HCT116 (cell line): ENCODE measurements at regions not wholly inside any gene's neighbourhood (a gene's known extent, or its start where the extent isn't known, plus 50 kb on each side); places are given as distances from the start of the nearest gene placed in this dataset.

Source experiments
- ATAC-seq: fragments of 200-7000 bp; cut with Tn5 transposase; 2 replicates; pipeline ENCODE4 v1.9.1; 2020; ENCODE audit warnings: mild to moderate bottlenecking, moderate library complexity
- BruUV-seq: library from RNA; stranded (reverse); fragments of 400-500 nt; replicated peaks from 2 replicates; lab custom pipeline; 2021; lab: Mats Ljungman, UMichigan
- CTCF ChIA-PET: fragments of 300-600 bp; sonication (Branson Sonifier 250); formaldehyde crosslinking; loops from one replicate; lab custom pipeline; 2021; ENCODE audit warnings: antibody characterized with exemption; lab: Charles Lee
- POLR2A ChIA-PET: fragments of 300-600, 350-600 bp; sonication (Branson Sonifier 250); formaldehyde crosslinking; loops from one replicate; lab custom pipeline; 2021; ENCODE audit warnings: antibody characterized with exemption; lab: Charles Lee
- RAD21 ChIA-PET, 2 experiments: fragments of 300-600 bp; sonication (Branson Sonifier 250); formaldehyde crosslinking; loops; one replicate each; lab custom pipeline; 2023; ENCODE audit warnings: low total read pairs in 2 of 2; ENCODE audit not compliant: uncharacterized antibody in 2 of 2, unreplicated experiment in 2 of 2, low non-redundant PET in 1 of 2; lab: Charles Lee
- DNase-seq: peaks from one replicate; pipeline ENCODE4 v3.0.0-alpha.2; 2010; ENCODE audit warnings: low read depth, low spot score
- H2AFZ ChIP-seq: fragments of 200-600 bp; shearing (Covaris generic), sonication (generic); 2 replicates; pipeline ENCODE4 v1.6.1; 2017; ENCODE audit warnings: low read depth, mixed run types, mixed read lengths, antibody characterized with exemption, low read length; ENCODE audit not compliant: poor library complexity, severe bottlenecking
- H3K27ac ChIP-seq: 2 replicates; pipeline ENCODE4 v1.5.1; 2012; ENCODE audit warnings: low read depth, low read length
- H3K27me3 ChIP-seq: fragments of 200-600 bp; sonication (generic); 2 replicates; pipeline ENCODE4 v1.6.1; 2016; ENCODE audit warnings: mixed run types, low read length, mixed read lengths; ENCODE audit not compliant: insufficient read depth
- H3K36me3 ChIP-seq, 2 experiments: fragments of 200-500 bp in 1 of 2; fragments of 200-600 bp in 1 of 2; sonication (Bioruptor generic) in 1 of 2; sonication (generic) in 1 of 2; 2 replicates each; pipeline versions ENCODE4 v1.5.1 to v1.6.1; 2014 to 2016; ENCODE audit warnings: low read length in 2 of 2, inconsistent platforms in 1 of 2, mixed read lengths in 1 of 2, mixed run types in 1 of 2; ENCODE audit not compliant: insufficient read depth in 2 of 2, control insufficient read depth in 1 of 2
- H3K4me1 ChIP-seq, 2 experiments: fragments of 200-600 bp in 1 of 2; sonication (generic) in 1 of 2; 2 replicates each; pipeline versions ENCODE4 v1.5.1 to v1.6.1; 2012 to 2017; ENCODE audit warnings: low read length in 2 of 2, inconsistent platforms in 1 of 2, mild to moderate bottlenecking in 1 of 2, mixed read lengths in 1 of 2, mixed run types in 1 of 2, moderate library complexity in 1 of 2; ENCODE audit not compliant: insufficient read depth in 2 of 2, control insufficient read depth in 1 of 2
- H3K4me2 ChIP-seq: fragments of 200-600 bp; sonication (generic); 2 replicates; pipeline ENCODE4 v1.6.1; 2017; ENCODE audit warnings: mixed run types, low read length, mixed read lengths
- H3K4me3 ChIP-seq, 2 experiments: fragments of 200-600 bp in 1 of 2; sonication (generic) in 1 of 2; replicated peaks in 1 of 2; 2 replicates each; pipeline ENCODE4 v1.5.1; 2011 to 2016; ENCODE audit warnings: low read length in 2 of 2, control low read depth in 1 of 2, low read depth in 1 of 2, mild to moderate bottlenecking in 1 of 2, mixed read lengths in 1 of 2, mixed run types in 1 of 2
- H3K79me2 ChIP-seq: fragments of 200-600 bp; sonication (generic); 2 replicates; pipeline ENCODE4 v1.6.1; 2017; ENCODE audit warnings: mild to moderate bottlenecking, mixed run types, low read length, moderate library complexity, mixed read lengths; ENCODE audit not compliant: insufficient read depth
- H3K9ac ChIP-seq: fragments of 200-600 bp; sonication (generic); 2 replicates; pipeline ENCODE4 v1.6.1; 2016; ENCODE audit warnings: low read length, mixed read lengths
- H3K9me2 ChIP-seq: fragments of 200-600 bp; sonication (generic), shearing (Covaris generic); 2 replicates; pipeline ENCODE4 v1.6.1; 2017; ENCODE audit warnings: mixed run types, mild to moderate bottlenecking, moderate library complexity; ENCODE audit not compliant: insufficient read depth
- H3K9me3 ChIP-seq, 2 experiments: fragments of 200-500 bp in 1 of 2; fragments of 200-600 bp in 1 of 2; sonication (Bioruptor generic) in 1 of 2; sonication (generic) in 1 of 2; 2 replicates each; pipeline ENCODE4 v1.6.1; 2014 to 2017; ENCODE audit warnings: low read length in 2 of 2, mixed read lengths in 2 of 2, inconsistent platforms in 1 of 2, low read depth in 1 of 2, mild to moderate bottlenecking in 1 of 2, mixed run types in 1 of 2, moderate library complexity in 1 of 2; ENCODE audit not compliant: control insufficient read depth in 1 of 2, insufficient read depth in 1 of 2
- H4K20me1 ChIP-seq: fragments of 200-600 bp; sonication (generic), shearing (Covaris generic); 2 replicates; pipeline ENCODE4 v1.6.1; 2017; ENCODE audit warnings: mixed run types, mild to moderate bottlenecking, moderate library complexity; ENCODE audit not compliant: insufficient read depth
- CBX3 ChIP-seq: IDR thresholded peaks from 2 replicates; pipeline ENCODE4 v1.6.1; 2012; ENCODE audit warnings: low read depth
- CTCF ChIP-seq, 3 experiments: fragments of 200-600 bp in 1 of 3; sonication (generic) in 1 of 3; IDR thresholded peaks in 2 of 3; conservative IDR thresholded peaks in 1 of 3; 2 replicates each; pipeline ENCODE4 v1.5.1; 2012 to 2017; ENCODE audit warnings: low read depth in 2 of 3, low read length in 2 of 3, antibody characterized with exemption in 1 of 3, borderline replicate concordance in 1 of 3, control low read depth in 1 of 3, mild to moderate bottlenecking in 1 of 3, mixed read lengths in 1 of 3, mixed run types in 1 of 3, moderate library complexity in 1 of 3; ENCODE audit not compliant: insufficient read depth in 1 of 3
- EGR1 ChIP-seq: IDR thresholded peaks from 2 replicates; pipeline ENCODE4 v1.6.1; 2012; ENCODE audit warnings: low read depth
- EZH2phosphoT487 ChIP-seq: fragments of 200-600 bp; IDR thresholded peaks from 2 replicates; pipeline ENCODE4 v1.6.1; 2018; ENCODE audit warnings: antibody characterized with exemption, borderline replicate concordance
- FOSL1 ChIP-seq: IDR thresholded peaks from 2 replicates; pipeline ENCODE4 v1.6.1; 2012; ENCODE audit warnings: low read depth
- JUND ChIP-seq: IDR thresholded peaks from 2 replicates; pipeline ENCODE4 v1.6.1; 2012
- MAX ChIP-seq: IDR thresholded peaks from 2 replicates; pipeline ENCODE4 v1.6.1; 2012
- POLR2A ChIP-seq: IDR thresholded peaks from 2 replicates; pipeline ENCODE4 v1.7.0; 2011; ENCODE audit warnings: borderline replicate concordance; ENCODE audit not compliant: insufficient read depth, insufficient read length; ENCODE audit errors: extremely low read depth
- POLR2AphosphoS5 ChIP-seq: IDR thresholded peaks from 2 replicates; pipeline ENCODE4 v1.6.1; 2011; ENCODE audit warnings: mild to moderate bottlenecking, low read depth, low read length, moderate library complexity
- RAD21 ChIP-seq: IDR thresholded peaks from 2 replicates; pipeline ENCODE4 v1.6.1; 2012; ENCODE audit warnings: low read depth, mild to moderate bottlenecking
- REST ChIP-seq: IDR thresholded peaks from 2 replicates; pipeline ENCODE4 v1.6.1; 2012; ENCODE audit warnings: low read depth
- SIN3A ChIP-seq: IDR thresholded peaks from 2 replicates; pipeline ENCODE4 v1.6.1; 2012; ENCODE audit warnings: low read depth
- SP1 ChIP-seq: IDR thresholded peaks from 2 replicates; pipeline ENCODE4 v1.6.1; 2012; ENCODE audit warnings: low read depth
- TCF7L2 ChIP-seq: IDR thresholded peaks from 2 replicates; pipeline ENCODE4 v1.7.0; 2011; ENCODE audit warnings: borderline replicate concordance, inconsistent platforms; ENCODE audit not compliant: insufficient read depth, insufficient read length; ENCODE audit errors: extremely low read depth
- YY1 ChIP-seq: IDR thresholded peaks from 2 replicates; pipeline ENCODE4 v1.6.1; 2011; ENCODE audit warnings: low read length, low read depth, moderate library complexity, mild to moderate bottlenecking; ENCODE audit not compliant: insufficient replicate concordance; ENCODE audit errors: extremely low read depth
- ZBTB33 ChIP-seq: IDR thresholded peaks from 2 replicates; pipeline ENCODE4 v1.6.1; 2011; ENCODE audit warnings: mild to moderate bottlenecking, low read length, moderate library complexity; ENCODE audit not compliant: insufficient replicate concordance; ENCODE audit errors: extremely low read depth
- intact Hi-C: fragments of 100-400 bp; cut with micrococcal nuclease; formaldehyde crosslinking; loops from 2 replicates; pipeline ENCODE4 v1.10.0; 2022

GRCh38 chr17:5757314-5757907, 173.1 kb upstream of the NLRP1 start:
- no peak overlapping the region for H3K4me2 ChIP-seq
- POLR2A ChIA-PET, result no interaction called here
- CTCF ChIA-PET, result no interaction called here

More at GRCh38 chr17:5757314-5757907, 173.1 kb upstream of the NLRP1 start:
- RAD21 ChIA-PET, result no interaction called here
- Histone ChIP-seq H2AFZ (no peak overlapping the region), H3K4me1 (no peaks in the 10 kb centered on the region), H3K9me2 (no peaks in the 10 kb centered on the region), H3K36me3 (no peaks in the 10 kb centered on the region), H3K27me3 (peaks cover 49% of the 10 kb centered on the region), H3K9ac (no peak overlapping the region), H4K20me1 (no peaks in the 10 kb centered on the region), H3K4me3 (no peak overlapping the region), H3K79me2 (no peaks in the 10 kb centered on the region), H3K27ac (no peak overlapping the region), H3K9me3 (no peaks in the 10 kb centered on the region)
- no TSS peak for BruUV-seq
- intact Hi-C loops, result no loop called here
- DNase-seq, result no peak
- ATAC-seq, result no peak
- TF ChIP-seq MAX (no peak), SIN3A (no peak), JUND (no peak), EGR1 (no peak), CBX3 (no peak), CTCF (IDR thresholded peaks at IDR 0.05 in 2 of 3, conservative IDR thresholded peaks at IDR 0.05 in 1 of 3; ENCODE audit: borderline replicate concordance in 1 of 3, insufficient read depth in 1 of 3, low read depth in 2 of 3, low read length in 2 of 3) (no peak), YY1 (no peak), POLR2A (no peak), REST (no peak), POLR2AphosphoS5 (no peak), TCF7L2 (no peak), RAD21 (no peak), SP1 (no peak), FOSL1 (no peak), ZBTB33 (no peak), EZH2phosphoT487 (no peak)
